HG03342 (cell line): ENCODE measurements at regions not wholly inside any gene's neighbourhood (a gene's known extent, or its start where the extent isn't known, plus 50 kb on each side); places are given as distances from the start of the nearest gene placed in this dataset.
"Not testable (repeated sequence)": the region's sequence is repeated elsewhere in the genome, so short reads cannot be mapped to it uniquely, and the experiment has no call there.

Experiments used
- ATAC-seq: cut with Tn5 transposase; IDR thresholded peaks from one replicate; pipeline ENCODE4 v1.9.1; 2021; ENCODE audit warnings: mild to moderate bottlenecking, moderate library complexity; ENCODE audit not compliant: unreplicated experiment

DNA sequence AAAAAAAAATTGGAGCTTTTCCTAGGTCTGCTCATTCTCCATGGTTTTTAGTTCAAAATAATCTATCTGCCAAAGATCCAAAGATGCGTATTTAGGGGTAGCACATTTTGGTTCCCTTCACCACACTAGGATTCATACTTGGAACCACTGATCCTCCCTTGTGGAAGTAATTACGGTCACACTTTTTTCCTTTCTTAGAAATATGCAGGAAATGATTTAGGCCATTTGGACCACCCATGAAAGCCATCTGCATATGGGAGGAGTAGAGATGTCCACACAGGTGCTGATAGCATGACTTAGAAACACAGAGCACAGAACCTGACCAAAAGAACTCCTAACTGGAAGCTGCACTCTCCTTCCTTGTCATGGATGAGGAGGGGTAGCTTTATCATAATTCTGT lies 105.9 kb upstream of the RAI14 start:
- ATAC-seq, result no peak

DNA sequence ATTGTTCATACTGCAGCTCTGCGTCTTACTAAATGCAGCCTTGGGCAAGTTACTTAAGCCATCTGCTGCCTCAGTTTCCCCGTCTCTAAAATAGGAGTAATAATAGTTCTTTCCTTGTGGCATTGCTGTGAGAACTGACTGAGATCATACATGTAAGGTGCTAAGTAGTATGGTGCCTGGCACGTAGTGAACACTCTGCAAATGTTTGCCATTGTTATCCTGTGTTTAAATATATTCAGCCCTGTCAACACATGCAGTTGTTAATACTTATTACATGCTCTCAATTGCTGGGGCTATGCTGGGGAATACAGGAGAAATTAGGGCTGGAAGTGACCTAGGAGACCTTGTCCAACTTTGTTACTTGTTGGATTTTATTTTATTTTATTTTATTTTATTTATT lies 105.2 kb upstream of the RAI14 start:
- ATAC-seq, result no peak

- no peak for ATAC-seq
These were observed 104.2 kb upstream of the RAI14 start for GRCh38 chr5:34551911-34552433.

DNA sequence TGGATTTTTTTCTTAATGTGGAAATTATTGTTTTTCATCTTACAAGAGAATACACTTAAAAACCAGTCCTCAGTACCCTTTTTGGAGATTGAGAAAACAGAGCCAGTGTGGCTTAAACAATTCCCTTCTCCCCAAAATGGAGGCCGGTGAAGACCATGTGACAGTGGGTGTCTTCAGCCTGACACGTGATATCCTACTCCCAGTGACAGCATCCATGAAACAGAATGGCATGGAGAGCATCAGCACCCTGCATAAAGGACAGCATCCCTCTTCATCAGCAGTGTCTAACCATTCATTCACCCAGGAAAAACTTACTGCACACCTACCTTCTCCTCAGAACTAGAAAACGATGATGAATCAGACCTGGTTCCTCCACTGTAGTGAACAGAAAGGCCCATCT lies 103.4 kb upstream of the RAI14 start:
- no peak for ATAC-seq

- ATAC-seq, result no peak
These were observed 102.5 kb upstream of the RAI14 start for GRCh38 chr5:34553581-34553980.

DNA sequence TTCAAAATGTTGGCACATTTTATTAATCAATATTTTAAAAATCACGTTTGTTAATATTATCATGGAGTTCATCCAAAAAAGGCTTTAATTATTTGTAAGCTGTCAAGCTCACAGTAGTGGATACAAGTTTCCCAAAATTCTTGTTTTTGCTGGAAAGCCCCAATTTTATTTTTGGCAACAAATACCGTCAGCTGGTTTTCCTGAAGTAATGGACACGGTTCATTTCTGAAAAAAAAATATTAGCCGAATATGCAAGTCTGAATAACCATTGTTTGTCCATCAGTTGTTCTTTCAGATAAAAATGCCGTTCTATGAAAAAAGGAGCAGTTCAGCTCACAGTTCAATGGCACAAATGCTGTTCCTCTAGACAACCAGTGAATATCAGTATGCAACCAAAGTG lies 101.5 kb upstream of the RAI14 start:
- ATAC-seq, result no peak

- ATAC-seq, result no peak
These were observed 100.2 kb upstream of the RAI14 start for GRCh38 chr5:34555699-34556508.

- no peak for ATAC-seq
These were observed 99.7 kb upstream of the RAI14 start for GRCh38 chr5:34556509-34556782.

DNA sequence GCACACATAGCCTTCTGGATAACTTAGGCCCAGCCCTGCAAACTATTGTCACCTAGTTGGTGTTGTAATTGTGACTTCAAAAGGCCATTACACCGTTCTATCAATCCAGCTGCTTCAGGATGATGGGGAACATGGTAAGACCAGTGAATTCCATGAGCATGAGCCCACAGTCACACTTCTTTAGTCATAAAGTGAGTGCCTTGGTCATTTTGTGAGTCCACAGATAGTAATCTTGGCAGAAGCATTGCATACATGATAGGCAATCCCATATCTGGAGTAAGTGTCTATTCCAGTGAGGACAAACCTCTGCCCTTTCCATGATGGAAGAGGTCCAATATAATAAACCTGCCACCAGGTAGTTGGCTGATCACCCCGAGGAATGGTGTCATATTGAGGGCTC lies 94.5 kb upstream of the RAI14 start:
- not testable (repeated sequence) for ATAC-seq

- no peak for ATAC-seq
These were observed 93.3 kb upstream of the RAI14 start for GRCh38 chr5:34562791-34563190.

DNA sequence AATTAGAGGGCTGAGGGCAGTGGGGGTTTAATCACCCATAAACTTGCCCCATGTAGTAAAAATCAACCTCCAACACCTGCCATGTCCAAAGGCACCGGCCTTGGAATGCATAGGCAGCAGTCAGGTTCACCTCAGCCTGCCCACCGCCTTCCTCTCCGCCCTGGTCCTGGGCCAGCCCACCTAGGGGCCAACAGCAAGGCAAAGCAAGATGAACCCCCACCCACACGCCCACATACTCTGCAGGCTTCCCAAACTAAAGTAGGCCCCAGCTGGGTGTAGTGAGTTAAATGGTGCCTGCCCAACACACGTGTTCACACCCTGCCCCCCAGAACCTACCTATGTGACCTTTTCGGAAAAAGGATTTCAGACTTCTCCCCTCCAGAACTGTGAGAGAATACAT lies 92.9 kb upstream of the RAI14 start:
- no peak for ATAC-seq

DNA sequence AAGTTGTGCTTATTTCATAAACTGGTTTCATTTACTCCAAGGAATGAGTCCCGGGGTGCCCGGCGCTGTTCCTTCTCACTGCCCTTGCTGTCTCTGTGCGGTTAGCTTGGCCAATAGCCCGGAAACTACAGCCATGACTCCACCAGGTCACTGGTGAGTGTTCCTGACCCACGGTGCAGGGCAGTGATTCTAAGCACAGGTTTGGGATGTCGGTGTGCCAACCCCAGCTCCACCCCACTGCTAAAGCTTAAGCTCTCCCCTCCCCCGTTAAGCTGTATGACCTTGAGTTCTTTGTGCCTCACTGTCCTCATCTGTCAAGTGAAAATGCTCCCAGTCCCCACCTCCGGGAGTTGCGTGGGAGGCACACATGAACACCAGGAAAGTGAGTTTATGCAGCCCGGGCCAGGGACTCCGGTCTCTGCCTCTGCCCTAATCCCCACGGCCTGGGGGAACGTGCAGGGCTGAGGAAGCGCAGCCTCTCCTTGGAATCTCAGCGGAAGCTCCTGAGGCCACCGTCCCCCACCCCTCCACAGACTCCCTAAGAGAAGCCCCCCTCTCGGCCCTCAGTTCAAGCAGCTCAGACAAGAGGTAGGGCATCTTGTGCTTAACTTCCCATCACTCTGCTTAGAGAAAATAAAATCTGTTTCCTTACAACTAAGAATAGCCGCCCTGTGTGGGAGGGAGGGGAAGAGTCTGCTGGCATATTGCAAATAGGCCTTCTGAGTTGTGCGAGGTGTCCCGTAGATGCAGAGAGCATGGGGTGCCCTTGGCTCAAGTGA lies 92.0 kb upstream of the RAI14 start:
- no peak for ATAC-seq

DNA sequence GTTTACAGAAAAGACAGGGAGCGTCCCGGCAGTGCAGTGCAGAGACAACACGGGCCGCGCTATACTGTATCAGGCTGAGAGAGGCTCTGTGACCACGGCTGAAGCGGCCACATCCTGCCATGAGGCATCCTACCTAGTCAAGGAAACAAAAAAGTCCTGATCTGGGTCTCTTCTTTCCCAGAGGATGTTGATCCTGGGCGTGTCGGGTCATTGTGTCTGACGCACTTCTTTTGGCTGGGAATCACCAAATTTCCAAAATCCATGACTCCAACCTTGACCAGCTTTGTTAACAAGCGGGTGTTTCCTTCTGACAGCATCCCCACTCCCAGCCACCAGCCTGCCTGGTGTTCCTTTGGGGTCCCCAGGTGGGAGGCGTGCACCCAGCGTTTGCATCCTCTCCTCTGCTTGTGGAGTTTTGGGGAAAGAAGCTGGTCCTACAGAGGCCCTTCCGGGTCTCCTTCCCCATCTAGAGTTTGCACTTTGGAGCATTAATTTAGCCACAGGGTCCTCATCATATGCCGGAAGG lies 91.4 kb upstream of the RAI14 start:
- no peak for ATAC-seq

DNA sequence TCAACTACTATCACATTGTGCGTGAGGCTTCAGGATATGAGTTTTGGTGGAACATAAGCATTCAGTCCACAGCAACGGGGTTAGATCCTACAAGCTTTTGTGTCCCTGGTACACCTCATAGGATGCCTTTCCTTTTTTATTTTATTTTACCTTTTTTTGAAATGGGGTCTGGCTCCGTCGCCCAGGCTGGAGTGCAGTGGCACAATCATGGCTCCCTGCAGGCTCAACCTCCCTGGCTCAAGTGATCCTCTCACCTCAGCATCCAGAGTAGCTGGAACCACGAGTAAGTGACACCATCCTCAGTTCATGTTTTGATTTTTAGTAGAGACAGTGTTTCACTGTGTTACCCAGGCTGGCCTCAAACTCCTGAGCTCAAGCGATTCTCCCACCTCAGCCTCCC lies 86.0 kb upstream of the RAI14 start:
- ATAC-seq, result no peak

GRCh38 chr5:34570721-34571676 lies 85.1 kb upstream of the RAI14 start:
- ATAC-seq, result no peak

- ATAC-seq, result no peak
These were observed 84.5 kb upstream of the RAI14 start for GRCh38 chr5:34571677-34572041.

- no peak for ATAC-seq
These were observed 81.1 kb upstream of the RAI14 start for GRCh38 chr5:34574936-34575467.

DNA sequence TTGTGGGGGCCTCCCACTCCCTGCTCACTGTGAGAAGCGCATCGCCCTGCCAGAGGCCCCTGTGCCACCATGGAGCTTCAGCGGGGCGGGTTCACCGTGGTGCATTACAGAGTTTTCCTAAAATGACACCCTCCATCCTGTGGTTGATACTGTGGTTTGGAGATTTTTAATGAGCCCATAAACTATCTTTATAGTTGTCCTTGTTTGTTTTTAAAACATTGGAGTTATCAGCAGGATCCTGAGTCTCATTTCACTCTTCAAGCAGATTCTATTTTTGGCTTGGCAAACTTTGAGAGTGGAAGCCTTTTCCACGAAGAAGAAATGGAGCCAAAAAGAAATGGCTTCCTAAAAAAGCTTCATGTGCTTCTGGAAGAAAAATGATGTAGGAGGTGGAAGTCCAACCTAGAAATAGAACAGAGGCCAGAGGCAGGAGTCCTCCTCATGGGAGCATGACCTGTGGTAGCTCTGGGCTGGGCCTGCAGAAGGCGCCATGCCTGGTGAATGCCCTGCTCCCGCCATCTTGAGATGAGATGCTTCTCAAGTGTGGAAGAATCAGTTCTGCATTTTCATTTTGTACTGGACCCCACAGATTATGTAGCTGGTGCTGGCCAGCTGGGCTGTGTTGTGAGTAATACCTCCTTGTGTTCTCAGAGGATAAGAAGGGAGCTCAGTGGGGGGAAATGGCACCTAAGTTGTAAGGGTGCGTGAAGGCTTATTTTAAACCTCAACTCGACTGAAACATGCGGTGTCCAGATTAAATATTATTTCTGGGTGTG lies 79.0 kb upstream of the RAI14 start:
- ATAC-seq, result no peak

DNA sequence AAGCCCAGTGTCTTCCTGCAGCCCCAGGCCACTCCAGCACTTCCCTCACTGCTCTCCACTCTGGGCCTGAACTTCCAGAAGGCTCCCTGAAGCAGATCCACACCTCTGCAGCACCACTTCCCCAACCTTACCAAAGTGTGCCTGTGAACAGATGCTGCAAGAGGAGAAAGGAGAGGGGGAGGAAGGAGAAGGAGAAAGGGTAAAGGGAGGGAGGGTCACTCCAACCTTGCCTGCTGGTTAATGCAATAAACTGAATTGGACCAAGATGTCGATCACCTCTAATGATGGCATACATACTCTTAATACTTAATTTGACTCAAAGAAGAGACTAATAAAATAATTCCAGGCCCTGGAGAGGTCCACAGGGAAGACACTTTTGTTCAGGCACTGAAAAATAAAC lies 77.2 kb upstream of the RAI14 start:
- no peak for ATAC-seq

- no peak for ATAC-seq
These were observed 75.1 kb upstream of the RAI14 start for GRCh38 chr5:34580983-34581382.
